ENCODE measurements at regions not wholly inside any gene's neighbourhood (a gene's known extent, or its start where the extent isn't known, plus 50 kb on each side); places are given as distances from the start of the nearest gene placed in this dataset.

DNA sequence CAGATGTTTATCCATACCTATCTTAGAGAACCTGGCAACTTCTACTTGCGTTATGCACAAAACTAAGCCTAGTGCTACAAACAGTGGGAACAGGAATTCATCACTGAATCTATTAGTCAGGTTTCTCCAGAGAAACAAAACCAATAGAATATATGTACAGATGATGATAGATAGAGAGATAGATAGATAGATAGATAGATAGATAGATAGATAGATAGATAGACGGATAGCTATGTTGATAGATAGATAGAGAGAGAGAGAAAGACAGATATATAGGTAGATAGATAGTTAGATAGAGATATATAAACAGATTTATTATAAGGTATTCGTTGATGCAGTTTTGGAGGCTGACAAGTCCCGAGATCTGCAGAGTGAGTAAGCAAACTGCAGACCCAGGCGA lies 495.6 kb downstream of the TMEM114 start:
- WGBS, 2 donors = 84 to 85% methylated on average over 5 of the region's 5 CpGs
- H3K27me3 ChIP-seq = no peaks in the 10 kb centered on the region
- H3K27ac ChIP-seq = no peak overlapping the region
- no peaks in the 10 kb centered on the region for H3K36me3 ChIP-seq
- no peak for TF ChIP-seq CTCF (IDR thresholded peaks at IDR 0.05)
- H3K4me1 ChIP-seq = no peaks in the 10 kb centered on the region
- no peak for ATAC-seq
- intact Hi-C loops (cut with DNase I) = no loop called here
- no peak for DNase-seq
- H3K9me3 ChIP-seq = peaks cover 0 to 11% (median 0%) of the 10 kb centered on the region in 11 donors
- H3K4me3 ChIP-seq = no peak overlapping the region

GRCh38 chr16:8088820-8089338 lies 501.4 kb downstream of the TMEM114 start:
- 79 to 87% methylated on average over 2 of the region's 2 CpGs for WGBS, 2 donors
- no peaks in the 10 kb centered on the region for H3K4me1 ChIP-seq
- ATAC-seq (no peak), DNase-seq (no peak)
- H3K4me3 ChIP-seq = no peak overlapping the region
- H3K36me3 ChIP-seq = no peaks in the 10 kb centered on the region
- H3K27ac ChIP-seq = no peak overlapping the region
- TF ChIP-seq CTCF (IDR thresholded peaks at IDR 0.05) = no peak
- intact Hi-C loops (cut with DNase I) = no loop called here
- H3K27me3 ChIP-seq = no peaks in the 10 kb centered on the region
- peaks cover 0 to 8% (median 0%) of the 10 kb centered on the region in 11 donors for H3K9me3 ChIP-seq

DNA sequence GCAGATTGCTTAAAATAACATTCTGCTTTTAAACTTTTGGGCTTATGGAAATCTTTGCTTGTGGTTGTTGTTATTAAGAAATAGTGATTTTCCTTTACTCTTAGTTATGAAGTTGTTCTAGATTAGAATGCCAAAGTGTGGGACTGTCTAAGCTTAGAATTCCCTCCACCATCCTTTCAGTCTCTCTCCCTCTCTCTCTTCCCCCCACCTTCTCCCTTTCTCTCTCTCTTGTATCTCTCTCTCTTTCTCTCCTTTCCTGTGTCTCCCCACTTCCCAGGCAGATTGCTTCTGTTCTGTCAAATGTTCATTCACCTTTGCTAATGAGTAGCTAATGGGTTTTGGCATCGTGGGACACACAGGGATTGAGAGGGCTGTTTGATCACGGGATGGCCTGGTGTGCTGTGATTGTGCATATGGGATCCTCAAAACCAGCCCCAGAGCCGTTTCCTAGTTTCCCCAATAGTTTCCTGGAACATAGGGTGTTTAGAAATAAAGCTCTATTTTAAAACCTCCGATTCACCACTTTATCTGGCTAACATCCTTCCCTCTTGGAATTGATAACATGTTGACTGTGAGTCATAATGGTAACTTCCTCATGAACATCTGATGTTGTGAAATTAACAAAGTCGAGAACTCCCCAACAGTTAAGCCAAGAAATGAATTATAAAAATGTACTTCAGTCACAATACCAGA lies 502.6 kb downstream of the TMEM114 start:
- H3K36me3 ChIP-seq = no peaks in the 10 kb centered on the region
- ATAC-seq (peak in 2 of 8 donors; percentile 9 to 38), DNase-seq (no peak)
- WGBS, 2 donors = 38 to 43% methylated on average over 5 of the region's 5 CpGs
- H3K9me3 ChIP-seq = peaks cover 0 to 8% (median 0%) of the 10 kb centered on the region in 11 donors
- intact Hi-C loops (cut with DNase I) = no loop called here
- H3K27ac ChIP-seq = peak overlapping the region in 1 of 10 donors; percentile 47
- no peaks in the 10 kb centered on the region for H3K4me1 ChIP-seq
- no peaks in the 10 kb centered on the region for H3K27me3 ChIP-seq
- no peak for TF ChIP-seq CTCF (IDR thresholded peaks at IDR 0.05)
- no peak overlapping the region for H3K4me3 ChIP-seq

DNA sequence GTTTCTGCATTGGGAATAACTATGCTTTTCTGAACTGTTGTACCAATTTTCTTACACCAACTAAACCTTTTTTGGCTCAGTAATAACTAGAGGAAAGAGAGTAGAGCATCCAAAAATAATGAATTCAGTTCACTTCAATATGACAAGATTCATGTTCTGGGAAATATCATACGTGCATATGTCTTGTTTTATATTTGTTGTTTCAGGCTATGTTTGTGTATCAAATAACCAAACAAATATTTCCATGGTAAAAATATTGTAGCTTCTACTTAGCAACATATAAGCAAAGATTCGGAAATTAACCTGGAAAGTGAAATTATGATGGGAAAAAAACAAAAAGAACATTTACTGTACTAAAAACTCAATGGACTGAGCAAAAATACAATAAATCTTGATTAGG lies 503.2 kb downstream of the TMEM114 start:
- no peak for TF ChIP-seq CTCF (IDR thresholded peaks at IDR 0.05)
- Histone ChIP-seq H3K9me3 (peaks cover 0 to 8% (median 0%) of the 10 kb centered on the region in 11 donors), H3K36me3 (no peaks in the 10 kb centered on the region), H3K27ac (peak overlapping the region in 1 of 10 donors; percentile 47), H3K4me3 (no peak overlapping the region), H3K4me1 (no peaks in the 10 kb centered on the region), H3K27me3 (no peaks in the 10 kb centered on the region)
- intact Hi-C loops (cut with DNase I) = no loop called here
- DNase-seq (no peak), ATAC-seq (no peak)
- 78 to 81% methylated on average over 2 of the region's 2 CpGs for WGBS, 2 donors
